ENCODE measurements at regions not wholly inside any gene's neighbourhood (a gene's known extent, or its start where the extent isn't known, plus 50 kb on each side); places are given as distances from the start of the nearest gene placed in this dataset.

- TF ChIP-seq REST (IDR thresholded peaks at IDR 0.05; ENCODE audit: borderline replicate concordance), result no peak
- TF ChIP-seq REST (CRISPR knock-in tag; IDR thresholded peaks at IDR 0.05; ENCODE audit: low read depth), result no peak
- no peak for TF ChIP-seq MYC (IDR thresholded peaks at IDR 0.05; ENCODE audit: low read depth, low read length)
- TF ChIP-seq MYC (CRISPR knock-in tag; IDR thresholded peaks at IDR 0.05; ENCODE audit: borderline replicate concordance, low read depth), result no peak
- TF ChIP-seq POLR2AphosphoS2 (IDR thresholded peaks at IDR 0.05; ENCODE audit: low read length), result no peak
- no peak for TF ChIP-seq POLR2A (conservative IDR thresholded peaks at IDR 0.05)
Observed at GRCh38 chr3:55166576-55167555, 239.0 kb upstream of the LRTM1 start.
